Fibroblast of villous mesenchyme (primary cell): ENCODE measurements at regions not wholly inside any gene's neighbourhood (a gene's known extent, or its start where the extent isn't known, plus 50 kb on each side); places are given as distances from the start of the nearest gene placed in this dataset.

ENCODE experiments used
- DNase-seq: peaks from one replicate; pipeline ENCODE4 v3.0.0-alpha.2; 2010; ENCODE audit warnings: low read depth
- H3K4me3 ChIP-seq: 2 replicates; pipeline ENCODE4 v1.5.1; 2011; ENCODE audit warnings: low read depth, mild to moderate bottlenecking, low read length
- TF ChIP-seq, protein P1 (sequence below): IDR thresholded peaks from 2 replicates; pipeline ENCODE4 v1.5.1; 2012; ENCODE audit warnings: low read depth, mild to moderate bottlenecking, low read length; ENCODE audit not compliant: insufficient read depth

GRCh38 chr5:4758996-4759395 is 381.1 kb upstream of the ADAMTS16 start:
- no peak overlapping the region for H3K4me3 ChIP-seq
- TF ChIP-seq, protein P1, sequence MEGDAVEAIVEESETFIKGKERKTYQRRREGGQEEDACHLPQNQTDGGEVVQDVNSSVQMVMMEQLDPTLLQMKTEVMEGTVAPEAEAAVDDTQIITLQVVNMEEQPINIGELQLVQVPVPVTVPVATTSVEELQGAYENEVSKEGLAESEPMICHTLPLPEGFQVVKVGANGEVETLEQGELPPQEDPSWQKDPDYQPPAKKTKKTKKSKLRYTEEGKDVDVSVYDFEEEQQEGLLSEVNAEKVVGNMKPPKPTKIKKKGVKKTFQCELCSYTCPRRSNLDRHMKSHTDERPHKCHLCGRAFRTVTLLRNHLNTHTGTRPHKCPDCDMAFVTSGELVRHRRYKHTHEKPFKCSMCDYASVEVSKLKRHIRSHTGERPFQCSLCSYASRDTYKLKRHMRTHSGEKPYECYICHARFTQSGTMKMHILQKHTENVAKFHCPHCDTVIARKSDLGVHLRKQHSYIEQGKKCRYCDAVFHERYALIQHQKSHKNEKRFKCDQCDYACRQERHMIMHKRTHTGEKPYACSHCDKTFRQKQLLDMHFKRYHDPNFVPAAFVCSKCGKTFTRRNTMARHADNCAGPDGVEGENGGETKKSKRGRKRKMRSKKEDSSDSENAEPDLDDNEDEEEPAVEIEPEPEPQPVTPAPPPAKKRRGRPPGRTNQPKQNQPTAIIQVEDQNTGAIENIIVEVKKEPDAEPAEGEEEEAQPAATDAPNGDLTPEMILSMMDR: no peak
- DNase-seq: no peak

GRCh38 chr5:4762316-4762715 is 377.8 kb upstream of the ADAMTS16 start:
- DNase-seq: no peak
- TF ChIP-seq, protein P1: no peak
- no peak overlapping the region for H3K4me3 ChIP-seq

DNA sequence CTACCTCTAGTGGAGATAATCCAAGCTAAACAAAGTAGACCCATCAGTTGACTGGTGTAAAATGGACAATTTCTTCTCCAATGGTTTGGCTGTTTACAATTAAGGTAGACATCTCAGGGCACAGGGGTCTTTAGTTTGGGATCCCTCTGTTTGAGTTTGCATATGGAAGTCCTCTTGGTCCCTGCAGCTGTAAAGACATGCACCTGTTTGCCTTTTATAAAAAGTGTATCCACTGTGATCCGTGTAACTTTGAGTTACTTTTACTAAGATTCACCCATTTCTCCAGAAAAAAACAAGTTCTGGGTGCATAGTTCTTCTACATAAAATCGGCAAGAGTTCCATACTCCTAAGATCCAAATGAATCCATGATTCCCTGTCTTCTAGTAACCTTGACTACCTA is 374.7 kb upstream of the ADAMTS16 start:
- TF ChIP-seq, protein P1: no peak
- no peak for DNase-seq
- no peak overlapping the region for H3K4me3 ChIP-seq

DNA sequence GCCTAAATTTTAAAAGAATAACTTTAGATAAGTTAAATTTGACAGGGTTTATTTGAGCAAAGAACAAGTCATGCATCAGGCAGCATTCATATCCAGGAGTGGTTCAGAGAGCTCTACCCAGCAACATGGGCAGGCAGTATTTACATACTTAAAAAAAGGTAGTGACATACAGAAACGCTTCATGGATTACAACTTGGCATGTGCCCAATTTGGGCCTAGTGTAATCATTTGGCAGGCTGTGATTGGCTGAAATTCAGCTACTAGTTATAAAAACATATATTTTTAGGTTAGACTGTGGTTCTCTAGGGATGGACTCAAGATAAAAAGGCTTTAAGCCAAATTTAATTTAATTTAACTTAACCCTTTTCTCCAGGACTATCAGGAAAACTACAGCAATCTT is 374.0 kb upstream of the ADAMTS16 start:
- DNase-seq: no peak
- TF ChIP-seq, protein P1: no peak

GRCh38 chr5:4772591-4772990 is 367.5 kb upstream of the ADAMTS16 start:
- no peak for DNase-seq
- TF ChIP-seq, protein P1: no peak
- H3K4me3 ChIP-seq: no peak overlapping the region

More for the DNA sequence above, 374.0 kb upstream of the ADAMTS16 start:
- H3K4me3 ChIP-seq: no peak overlapping the region

- no peak for DNase-seq
- H3K4me3 ChIP-seq: no peak overlapping the region
- TF ChIP-seq, protein P1: no peak
These were observed 366.3 kb upstream of the ADAMTS16 start for GRCh38 chr5:4773827-4774317.

DNA sequence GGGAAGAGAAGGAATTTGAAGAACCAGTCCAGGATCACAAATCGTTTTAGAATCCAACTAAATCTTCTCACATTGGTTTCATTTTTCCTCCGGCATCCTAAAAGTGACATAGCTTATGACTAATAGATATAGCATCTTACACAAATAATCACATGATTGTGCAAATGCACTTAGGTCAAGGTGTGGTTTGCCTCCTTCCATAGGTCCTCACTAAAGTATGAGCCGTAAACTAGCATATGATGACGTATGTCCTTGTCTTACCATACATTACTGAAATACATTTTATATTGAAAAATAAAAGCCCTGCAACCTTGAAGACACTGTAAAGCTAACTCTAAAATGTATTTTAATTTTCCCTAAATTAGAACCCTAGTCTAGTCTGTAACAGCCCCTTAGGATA is 362.7 kb upstream of the ADAMTS16 start:
- TF ChIP-seq, protein P1: no peak
- DNase-seq: no peak

More for the DNA sequence above, 362.7 kb upstream of the ADAMTS16 start:
- H3K4me3 ChIP-seq: no peak overlapping the region
